ENCODE measurements at regions not wholly inside any gene's neighbourhood (a gene's known extent, or its start where the extent isn't known, plus 50 kb on each side); places are given as distances from the start of the nearest gene placed in this dataset.

DNA sequence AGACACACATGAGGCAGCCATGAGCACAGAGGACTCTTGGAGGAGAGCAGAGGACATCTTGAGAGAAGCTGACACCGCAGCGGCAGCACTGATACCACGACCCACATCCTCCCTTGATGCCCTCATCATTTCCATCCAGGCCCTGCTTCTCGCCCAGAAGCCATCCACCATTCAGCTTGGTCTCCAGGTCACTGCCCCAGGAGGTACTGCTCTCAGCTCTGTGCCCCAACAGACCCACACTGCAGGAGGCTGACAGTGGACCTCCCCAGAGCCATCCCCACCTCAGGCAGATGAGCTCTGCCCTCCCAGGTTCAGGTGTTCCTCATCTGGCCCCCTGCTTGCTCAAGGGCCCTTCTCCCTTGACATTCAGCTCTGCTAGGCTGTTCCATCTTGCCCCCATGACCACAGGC is 74.9 kb downstream of the ACKR3 start:
- TF ChIP-seq, protein P1, sequence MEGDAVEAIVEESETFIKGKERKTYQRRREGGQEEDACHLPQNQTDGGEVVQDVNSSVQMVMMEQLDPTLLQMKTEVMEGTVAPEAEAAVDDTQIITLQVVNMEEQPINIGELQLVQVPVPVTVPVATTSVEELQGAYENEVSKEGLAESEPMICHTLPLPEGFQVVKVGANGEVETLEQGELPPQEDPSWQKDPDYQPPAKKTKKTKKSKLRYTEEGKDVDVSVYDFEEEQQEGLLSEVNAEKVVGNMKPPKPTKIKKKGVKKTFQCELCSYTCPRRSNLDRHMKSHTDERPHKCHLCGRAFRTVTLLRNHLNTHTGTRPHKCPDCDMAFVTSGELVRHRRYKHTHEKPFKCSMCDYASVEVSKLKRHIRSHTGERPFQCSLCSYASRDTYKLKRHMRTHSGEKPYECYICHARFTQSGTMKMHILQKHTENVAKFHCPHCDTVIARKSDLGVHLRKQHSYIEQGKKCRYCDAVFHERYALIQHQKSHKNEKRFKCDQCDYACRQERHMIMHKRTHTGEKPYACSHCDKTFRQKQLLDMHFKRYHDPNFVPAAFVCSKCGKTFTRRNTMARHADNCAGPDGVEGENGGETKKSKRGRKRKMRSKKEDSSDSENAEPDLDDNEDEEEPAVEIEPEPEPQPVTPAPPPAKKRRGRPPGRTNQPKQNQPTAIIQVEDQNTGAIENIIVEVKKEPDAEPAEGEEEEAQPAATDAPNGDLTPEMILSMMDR (IDR thresholded peaks at IDR 0.05; ENCODE audit: poor library complexity), result no peak
- no peak for TF ChIP-seq EZH2phosphoT487 (IDR thresholded peaks at IDR 0.05; ENCODE audit: low read depth, severe bottlenecking, unreplicated experiment)
